GM21360 (cell line): ENCODE measurements at regions not wholly inside any gene's neighbourhood (a gene's known extent, or its start where the extent isn't known, plus 50 kb on each side); places are given as distances from the start of the nearest gene placed in this dataset.
"Not testable (repeated sequence)": the region's sequence is repeated elsewhere in the genome, so short reads cannot be mapped to it uniquely, and the experiment has no call there.

Experiments used
- ATAC-seq: cut with Tn5 transposase; IDR thresholded peaks from one replicate; pipeline ENCODE4 v1.9.1; 2021; ENCODE audit warnings: mild to moderate bottlenecking, moderate library complexity; ENCODE audit not compliant: unreplicated experiment

DNA sequence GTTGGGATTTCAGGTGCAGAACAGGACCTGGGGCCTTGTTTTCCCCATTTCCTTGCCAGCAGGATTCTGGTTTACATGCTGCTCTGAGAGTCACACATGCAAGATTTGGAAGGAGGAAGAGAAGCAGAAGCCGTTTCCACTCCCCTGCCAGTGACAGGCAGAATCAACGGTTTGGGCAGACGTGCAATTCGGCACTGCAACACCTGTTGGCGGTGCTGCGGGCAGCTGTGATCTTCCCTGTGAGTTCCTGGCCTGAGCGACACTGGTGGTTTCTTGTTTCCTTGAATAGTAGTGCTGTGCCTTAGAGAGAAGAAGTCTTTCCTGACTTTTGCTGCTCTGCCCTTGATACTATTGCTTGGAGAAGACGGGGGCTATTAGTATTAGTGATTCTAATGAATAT lies 1126.2 kb downstream of the TYW1 start:
- no peak for ATAC-seq

DNA sequence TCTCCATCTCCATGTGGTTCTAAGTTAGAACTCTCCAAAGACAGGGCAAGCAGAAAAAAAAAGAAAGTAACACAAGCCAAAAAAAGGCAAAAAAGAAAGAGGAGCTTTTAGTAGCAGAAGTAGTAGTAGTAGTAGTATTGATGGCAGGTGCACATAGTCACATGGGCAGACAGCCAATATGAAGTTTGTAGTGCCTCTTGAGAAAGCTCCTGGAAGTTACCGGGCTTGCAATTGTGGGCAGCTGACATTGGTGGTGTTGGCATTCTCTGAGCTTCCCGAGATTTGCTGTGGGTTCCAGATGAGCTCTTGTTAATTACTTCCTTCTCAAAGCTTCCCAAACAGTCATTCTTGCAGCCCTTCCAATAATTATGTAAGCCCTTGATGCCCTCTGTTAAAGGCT lies 1128.5 kb downstream of the TYW1 start:
- ATAC-seq: no peak

DNA sequence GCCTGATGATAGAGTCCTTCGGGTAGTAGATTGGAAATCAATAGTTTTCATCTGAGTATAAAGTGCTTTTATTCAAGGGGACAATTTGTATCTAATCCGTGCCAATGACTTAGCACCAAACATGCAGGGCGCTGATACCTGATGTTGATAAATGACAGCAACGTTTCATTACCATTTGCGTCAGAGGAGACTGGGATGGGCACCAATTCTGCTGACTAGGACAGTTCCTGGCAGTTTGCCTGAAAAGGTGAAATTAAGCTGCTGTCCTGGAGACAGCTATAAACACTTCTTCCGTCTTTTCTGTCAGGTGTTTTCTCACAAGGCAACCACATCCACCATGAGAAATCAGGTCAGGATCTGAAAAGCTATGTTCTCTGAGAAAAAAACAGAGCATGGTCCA lies 1136.4 kb downstream of the TYW1 start:
- no peak for ATAC-seq

DNA sequence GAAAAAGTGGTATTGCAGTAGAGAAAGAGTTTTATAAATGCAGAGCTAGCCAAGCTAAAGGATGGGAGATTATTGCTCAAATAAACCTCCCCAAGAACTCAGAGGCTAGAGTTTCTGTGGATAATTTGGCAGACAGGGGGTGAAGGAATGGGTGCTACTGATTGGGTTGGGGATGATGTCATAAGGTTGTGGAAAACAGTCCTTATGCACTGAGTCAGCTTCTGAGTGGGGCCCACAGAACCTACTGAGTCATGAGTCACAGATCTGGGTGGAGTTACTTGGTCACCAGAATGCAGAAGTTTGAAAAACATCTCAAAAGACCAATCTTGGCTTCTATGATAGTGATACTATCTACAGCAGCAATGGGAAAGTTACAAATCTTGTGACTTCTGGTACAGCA lies 1146.7 kb downstream of the TYW1 start:
- no peak for ATAC-seq

DNA sequence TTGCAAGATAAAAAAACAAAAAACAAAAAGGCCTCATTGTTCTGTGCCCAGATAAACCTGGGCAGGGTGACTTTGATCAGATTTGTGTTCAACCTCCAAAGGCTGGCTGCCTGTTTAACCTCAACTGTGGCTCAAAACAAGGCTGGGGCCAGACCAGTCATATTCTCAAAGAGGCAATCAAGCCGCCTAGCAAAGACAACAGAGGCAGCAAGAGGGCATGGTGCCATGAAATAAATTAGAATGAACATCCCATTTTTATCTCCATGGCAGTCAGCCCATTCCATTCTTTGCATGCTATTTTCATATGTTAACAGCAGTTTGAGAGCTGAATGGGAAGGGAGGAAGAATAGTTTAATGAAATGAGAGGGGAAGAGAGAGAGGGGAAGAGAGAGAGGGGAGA lies 1150.3 kb downstream of the TYW1 start:
- ATAC-seq: no peak

DNA sequence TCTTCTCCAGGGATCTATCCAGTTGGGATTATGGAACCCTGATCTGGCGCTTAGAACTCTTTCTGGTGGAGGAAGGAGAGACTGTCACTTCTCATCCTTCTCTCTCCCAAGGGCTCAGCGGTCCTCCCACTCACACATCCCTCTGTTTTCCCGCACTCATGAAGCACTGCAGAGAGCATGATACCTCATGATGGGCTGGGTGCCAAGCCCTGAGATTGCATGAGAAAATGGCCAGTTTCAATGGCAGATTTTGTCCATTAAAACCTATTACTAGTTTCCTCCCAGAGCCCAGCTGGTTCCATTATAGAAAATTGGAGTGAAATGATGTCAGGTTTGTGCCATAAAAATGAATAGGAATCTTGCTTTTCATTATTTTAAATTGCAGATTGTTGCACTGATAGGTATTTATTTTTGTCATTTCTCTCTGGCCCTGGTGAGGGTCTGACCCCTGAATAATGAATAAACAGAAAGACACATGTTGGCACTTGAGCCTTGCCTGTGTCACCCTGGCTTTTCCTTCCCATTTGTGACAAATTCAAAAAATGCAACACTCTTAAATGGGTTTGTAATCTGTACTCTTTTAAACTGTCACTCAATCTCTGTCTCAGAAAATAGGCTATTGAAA lies 1151.1 kb downstream of the TYW1 start:
- no peak for ATAC-seq

DNA sequence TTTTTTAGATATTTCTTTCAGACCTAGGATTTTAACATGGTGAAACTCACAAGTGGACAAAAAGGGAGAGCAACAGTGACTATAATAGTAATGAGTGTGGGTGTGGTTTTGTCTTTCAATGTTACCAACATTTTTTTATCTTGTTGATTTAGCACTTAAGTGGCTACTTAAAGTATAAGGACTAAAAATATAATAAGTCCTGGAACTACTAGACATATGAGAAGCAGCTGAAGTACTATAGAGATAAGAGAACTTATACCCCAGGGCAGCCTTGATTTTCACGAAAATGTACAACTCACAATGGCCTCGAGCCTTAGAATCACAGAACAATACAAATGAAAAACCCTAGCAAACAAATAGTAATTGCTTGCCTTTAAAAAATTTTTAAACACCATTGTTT lies 1151.8 kb downstream of the TYW1 start:
- no peak for ATAC-seq

DNA sequence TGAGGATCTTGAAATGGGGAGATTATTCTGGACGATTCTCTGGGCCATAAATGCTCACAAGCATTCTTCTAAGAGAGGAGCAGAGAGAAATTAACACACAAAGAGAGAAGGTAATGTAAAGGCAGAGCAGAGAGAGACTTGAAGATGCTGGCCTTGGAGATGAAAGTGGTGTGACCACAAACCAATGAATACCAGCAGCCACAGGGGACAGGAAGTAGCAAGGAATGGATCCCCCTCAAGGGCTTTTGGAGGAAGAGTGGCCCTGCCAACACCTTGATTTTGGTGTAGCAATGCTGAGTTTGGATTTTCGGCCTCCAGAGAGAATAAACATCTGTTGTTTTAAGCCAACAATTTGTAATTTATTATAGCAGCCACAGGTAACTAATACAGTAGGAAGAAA lies 1155.6 kb downstream of the TYW1 start:
- ATAC-seq: no peak

DNA sequence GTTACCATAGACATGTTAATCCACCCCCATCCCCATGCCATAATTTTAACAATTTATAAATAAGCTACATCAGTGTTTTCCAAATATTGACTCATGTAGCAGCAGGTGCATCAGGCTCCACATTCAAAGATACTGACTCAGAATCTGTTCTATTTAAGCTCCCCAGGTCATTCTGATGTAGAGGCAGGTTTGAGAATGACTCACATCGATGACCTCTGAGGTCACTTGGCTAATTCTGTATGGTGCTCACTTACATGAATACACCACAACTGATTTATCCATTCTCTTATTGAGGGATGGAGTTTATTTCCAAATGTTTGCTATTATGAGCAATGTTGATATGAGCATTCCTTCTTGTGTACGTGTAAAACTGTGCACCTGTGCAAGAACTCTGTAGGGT lies 1159.0 kb downstream of the TYW1 start:
- ATAC-seq: no peak

DNA sequence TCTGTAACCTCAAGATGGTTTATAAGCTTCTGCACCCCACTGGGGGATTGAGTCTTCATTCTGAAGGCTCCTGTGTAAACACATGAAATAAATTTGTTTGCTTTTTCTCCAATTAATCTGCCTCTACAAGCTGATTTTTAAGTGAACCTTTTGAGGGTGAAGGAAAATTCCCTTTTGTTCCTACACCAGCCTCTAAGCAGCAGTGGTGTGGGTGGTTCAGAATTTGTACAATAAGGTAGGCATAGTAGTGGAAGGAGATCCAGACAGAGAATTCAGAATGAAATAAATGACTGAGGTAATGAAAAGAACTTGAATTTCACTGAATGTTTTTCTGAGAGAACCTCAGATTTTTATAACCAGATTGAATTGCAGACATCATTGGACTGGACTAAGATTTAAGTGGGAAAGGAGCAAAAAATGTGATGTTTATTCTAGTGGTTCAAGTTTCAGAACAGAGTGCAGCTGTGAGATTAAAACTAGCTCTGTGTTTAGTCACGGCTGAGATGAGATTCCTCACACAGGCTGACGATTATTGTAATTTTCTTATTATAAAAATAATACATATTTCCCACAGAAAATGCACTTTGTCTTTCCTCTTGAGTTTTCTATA lies 1162.2 kb downstream of the TYW1 start:
- no peak for ATAC-seq

DNA sequence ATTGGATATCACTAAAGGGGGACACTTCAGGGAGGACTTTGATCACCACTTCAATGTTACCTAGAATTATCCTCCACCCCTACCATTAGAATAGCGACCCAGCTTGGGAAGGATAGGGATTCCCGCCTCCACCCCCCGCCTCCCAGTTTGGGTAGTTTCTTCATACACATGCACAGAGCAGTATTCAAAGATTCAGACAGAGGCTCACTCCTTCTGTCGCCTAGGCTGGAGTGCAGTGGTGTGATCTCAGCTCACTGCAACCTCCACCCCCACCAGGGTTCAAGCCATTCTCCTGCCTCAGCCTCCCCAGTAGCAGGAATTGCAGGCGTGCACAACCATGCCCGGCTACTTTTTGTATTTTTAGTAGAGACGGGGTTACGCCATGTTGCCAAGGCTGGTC lies 1166.1 kb downstream of the TYW1 start:
- no peak for ATAC-seq

DNA sequence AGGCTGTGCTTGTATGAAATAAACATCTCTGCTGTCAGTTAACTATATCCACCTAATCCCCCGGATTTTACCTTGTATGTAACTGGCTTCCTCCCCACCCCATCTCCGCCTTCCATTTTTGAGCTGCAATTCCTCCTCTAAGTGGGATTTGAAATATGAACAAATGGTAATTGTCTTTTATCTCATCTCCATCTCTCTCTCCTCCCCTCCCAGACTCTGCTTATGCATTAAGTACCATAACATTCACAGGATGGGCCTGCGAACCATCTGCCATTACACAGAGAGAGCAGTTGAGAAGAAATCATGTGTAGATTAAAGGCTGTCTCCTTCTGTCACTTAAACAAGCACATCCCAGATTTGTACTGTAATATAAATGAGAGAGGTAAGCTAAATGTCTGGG lies 1169.9 kb downstream of the TYW1 start:
- no peak for ATAC-seq

DNA sequence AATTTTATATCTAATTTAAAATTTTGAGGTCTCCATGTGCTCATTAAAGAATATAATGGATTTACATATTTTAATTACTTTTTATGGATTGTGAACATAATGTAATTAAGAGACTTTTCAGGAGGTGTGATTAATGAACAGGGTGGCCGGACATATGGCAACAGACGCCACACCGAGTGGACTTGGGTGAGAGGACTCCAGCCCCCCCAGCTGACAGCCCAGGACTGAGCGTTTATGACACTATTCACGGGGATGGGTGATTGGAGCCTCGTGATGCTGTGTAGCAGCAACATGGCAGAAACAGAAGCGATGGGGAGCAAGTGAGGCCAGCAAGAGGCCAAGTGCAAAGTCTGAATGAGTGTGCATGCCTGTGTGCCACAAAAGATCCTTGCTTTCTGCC lies 1176.9 kb downstream of the TYW1 start:
- no peak for ATAC-seq

DNA sequence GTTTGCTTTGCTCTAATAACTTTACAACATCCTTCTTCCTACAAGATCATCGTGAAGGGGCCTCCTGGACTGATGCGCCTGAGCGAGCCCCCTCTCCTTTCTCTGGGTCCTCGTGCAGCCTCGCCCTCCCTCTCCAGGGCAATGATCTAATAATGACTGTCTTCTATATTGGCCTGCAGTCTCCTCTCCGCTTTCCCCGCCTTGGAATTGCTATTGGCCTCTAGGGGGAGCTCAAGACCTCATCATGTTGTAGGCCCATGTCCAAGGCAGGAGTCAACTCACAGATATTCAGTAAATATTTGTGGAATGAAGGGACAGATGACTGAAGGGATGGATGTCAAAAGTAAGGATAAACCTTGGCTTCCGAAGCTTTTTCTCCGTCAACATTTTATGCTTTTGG lies 1180.3 kb downstream of the TYW1 start:
- ATAC-seq: no peak

DNA sequence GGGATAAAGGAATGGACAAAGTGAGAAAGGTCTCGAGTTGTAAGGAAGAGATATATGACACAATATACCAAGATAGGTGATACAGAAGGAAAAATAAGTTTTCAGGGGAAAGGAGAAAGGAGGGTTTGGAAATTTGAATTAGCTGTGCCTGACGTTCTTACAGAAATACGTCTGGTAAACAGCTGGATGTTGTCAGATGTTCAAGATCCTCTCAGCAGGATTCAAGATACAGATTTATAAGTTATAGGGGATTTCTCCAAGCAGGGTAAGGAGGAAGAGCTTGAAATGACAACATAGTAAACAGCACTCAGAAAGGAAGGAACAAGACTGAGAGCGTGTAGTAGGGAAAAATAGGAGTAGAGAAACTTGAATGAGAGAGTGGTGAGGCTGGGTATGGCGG lies 1184.1 kb downstream of the TYW1 start:
- no peak for ATAC-seq

DNA sequence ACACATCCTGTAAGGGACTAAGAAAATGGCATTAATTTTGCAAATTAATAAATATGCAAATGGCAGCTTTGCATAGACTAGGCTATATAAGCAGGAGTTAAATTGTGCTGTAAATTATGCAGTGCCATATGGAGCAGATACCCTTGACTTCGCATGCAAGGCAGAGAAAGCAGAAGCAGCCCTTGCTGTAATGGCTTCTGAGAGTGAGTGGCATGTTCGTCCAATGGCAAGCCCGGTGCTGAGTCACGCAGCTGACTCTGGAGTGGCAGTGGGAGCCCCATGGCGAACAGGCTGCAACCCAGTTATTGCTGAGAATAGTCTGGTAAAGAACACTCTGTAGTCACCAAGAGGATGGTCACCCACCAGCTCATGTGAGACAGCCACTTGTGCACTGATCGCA lies 1186.5 kb downstream of the TYW1 start:
- no peak for ATAC-seq

DNA sequence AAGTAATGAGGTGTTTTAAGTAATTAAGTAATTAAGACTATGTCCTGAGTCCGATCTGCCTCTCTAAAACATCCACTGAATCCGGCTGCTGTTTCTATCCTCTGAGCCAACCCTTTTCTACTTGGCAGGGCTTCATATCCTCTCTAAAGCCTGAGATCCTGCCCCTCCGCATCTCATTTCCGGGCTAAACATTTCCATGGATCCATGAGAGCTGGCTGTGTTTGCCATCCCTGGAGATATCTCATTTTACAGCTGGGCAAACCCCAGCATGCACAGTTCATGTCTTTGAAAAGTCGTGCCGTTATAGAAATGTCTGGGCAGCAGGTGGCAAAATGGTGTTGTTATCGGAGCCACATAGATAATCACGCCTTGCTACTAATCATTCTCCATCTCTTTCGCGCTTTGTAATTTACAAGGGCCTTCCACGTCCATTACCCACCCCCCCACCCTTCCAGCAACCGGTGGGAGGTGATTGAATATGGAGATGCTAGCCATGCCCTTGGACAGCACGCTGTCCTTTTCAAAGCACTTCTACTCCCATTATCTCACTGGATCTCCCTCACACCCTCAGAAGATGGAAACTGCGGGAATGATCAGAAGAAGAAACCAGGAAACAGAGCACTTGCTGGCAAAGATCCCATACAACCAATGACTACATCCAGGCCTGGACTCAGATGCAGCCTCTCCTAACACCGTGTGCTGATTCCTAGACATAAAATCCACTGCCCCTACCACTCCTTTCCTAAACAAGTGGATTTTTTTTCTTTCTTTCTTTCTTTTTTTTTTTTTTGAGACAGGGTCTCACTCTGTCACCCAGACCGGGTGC lies 1189.2 kb downstream of the TYW1 start:
- no peak for ATAC-seq

DNA sequence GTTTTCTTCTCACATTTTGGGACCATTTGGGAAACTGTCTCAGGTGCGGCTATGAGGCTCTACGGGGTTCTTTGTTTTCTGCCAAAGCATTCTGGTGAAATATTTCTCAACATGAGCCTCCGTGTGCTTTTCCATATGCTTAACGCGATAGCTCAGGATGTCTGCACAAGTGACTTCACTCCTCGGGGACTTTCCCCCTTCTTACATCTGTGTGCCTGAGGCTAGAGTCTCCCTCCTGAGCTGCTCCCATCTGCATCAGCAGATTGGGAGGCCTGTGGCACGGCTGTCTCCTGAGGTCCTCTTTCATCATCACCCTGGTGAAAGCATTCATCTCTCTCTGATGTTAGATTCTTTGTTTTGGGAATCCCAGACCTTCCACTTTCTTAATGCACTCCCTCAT lies 1190.9 kb downstream of the TYW1 start:
- ATAC-seq: no peak

DNA sequence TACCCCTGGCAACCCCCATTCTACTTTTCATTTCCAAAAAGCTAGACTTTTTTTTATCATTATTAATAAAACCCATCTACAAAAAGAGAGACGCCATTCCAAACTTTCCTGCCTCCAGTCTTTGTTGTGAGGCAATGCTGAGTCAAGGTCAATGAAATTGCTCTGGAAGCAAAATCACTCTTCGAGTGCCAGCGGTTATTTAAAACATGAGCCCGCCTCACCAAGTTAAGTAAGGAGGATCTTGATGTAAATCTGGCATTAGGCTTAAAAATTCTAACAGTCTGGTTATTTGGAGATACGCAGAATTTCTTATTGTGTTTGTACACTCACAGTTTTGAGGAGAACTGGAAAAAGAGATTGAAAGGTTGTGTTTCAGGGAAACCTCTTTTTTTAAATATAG lies 1196.3 kb downstream of the TYW1 start:
- ATAC-seq: no peak

DNA sequence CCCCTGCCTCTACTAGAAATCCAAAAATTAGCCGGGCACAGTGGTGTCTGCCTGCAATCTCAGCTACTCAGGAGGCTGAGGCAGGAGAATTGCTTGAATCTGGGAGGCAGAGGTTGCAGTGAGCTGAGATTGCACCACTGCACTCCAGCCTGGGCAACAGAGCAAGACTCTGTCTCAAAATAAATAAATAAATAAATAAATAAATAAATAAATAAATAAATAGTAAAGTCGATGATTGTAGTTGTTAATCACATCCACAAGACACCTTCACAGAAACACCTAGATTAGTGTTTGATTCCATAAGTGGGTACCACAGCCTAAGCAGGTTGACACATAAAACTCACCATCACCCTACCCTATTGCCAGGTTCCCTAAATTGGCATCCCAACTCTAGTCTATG lies 1199.0 kb downstream of the TYW1 start:
- not testable (repeated sequence) for ATAC-seq

DNA sequence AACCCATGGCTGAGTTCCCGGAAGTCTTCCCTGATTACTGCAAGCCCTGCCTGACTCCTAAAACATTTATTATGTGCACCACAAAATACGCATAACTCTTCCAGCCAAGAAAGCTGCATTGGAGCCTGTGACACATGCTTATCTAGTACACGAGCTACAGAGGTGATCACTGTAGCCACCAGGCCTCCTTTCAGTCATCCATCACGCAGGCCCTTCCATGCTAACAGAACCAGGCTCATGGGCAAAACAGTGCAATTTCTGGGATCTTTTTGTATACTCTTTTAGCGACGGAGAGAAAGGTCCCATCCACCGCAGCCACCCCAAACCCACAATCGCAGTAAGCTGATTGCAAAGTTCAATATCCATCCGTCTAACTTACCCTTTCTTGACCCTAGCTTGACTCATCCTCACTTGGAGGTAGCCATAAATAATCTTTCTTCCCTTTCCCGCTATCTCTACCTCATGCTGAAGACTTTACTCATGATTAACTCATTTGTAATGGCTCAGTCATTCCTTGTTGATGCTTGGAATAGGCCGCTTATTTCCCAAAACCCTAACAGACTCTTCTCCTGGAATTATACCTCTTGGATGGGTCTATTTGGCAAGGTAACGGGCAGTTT lies 1203.5 kb downstream of the TYW1 start:
- ATAC-seq: no peak

DNA sequence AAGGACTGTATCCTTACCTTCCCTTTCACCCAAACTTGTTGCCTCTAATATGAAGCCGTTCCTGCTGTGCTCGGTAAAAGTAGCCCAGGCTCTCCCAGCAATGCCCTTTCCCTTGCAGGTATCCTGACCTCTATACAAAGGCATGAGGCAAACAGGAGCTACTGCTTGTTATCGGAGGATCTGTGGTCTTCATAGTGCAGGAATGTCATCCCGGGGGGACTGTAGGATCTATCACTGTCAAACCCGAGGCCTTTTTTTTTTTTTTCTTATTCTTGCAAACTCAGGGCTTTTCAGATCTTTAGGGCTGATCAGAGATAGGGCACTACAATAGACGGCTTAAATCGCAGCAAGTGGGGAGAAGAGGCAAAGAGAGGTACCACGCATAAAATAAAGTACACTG lies 1206.6 kb downstream of the TYW1 start:
- no peak for ATAC-seq
